GM12878 (cell line): ENCODE measurements at regions not wholly inside any gene's neighbourhood (a gene's known extent, or its start where the extent isn't known, plus 50 kb on each side); places are given as distances from the start of the nearest gene placed in this dataset.

Source experiments
- POLR2A ChIP-seq: IDR thresholded peaks from 2 replicates; pipeline ENCODE4 v1.6.1; 2011; ENCODE audit warnings: low read depth, mild to moderate bottlenecking, low read length
- TARDBP ChIP-seq: IDR thresholded peaks from 2 replicates; pipeline ENCODE4 v1.6.1; 2016; ENCODE audit warnings: borderline replicate concordance
- TF ChIP-seq, protein P1 (sequence below), 3 experiments: IDR thresholded peaks in 2 of 3; conservative IDR thresholded peaks in 1 of 3; 2 replicates each; pipeline ENCODE4 v1.5.1; 2011; ENCODE audit warnings: low read depth in 3 of 3, low read length in 3 of 3, mild to moderate bottlenecking in 3 of 3, control low read depth in 2 of 3, moderate library complexity in 2 of 3, inconsistent platforms in 1 of 3, mixed read lengths in 1 of 3; ENCODE audit not compliant: control insufficient read depth in 2 of 3, insufficient read depth in 1 of 3; ENCODE audit errors: extremely low read depth in 1 of 3

DNA sequence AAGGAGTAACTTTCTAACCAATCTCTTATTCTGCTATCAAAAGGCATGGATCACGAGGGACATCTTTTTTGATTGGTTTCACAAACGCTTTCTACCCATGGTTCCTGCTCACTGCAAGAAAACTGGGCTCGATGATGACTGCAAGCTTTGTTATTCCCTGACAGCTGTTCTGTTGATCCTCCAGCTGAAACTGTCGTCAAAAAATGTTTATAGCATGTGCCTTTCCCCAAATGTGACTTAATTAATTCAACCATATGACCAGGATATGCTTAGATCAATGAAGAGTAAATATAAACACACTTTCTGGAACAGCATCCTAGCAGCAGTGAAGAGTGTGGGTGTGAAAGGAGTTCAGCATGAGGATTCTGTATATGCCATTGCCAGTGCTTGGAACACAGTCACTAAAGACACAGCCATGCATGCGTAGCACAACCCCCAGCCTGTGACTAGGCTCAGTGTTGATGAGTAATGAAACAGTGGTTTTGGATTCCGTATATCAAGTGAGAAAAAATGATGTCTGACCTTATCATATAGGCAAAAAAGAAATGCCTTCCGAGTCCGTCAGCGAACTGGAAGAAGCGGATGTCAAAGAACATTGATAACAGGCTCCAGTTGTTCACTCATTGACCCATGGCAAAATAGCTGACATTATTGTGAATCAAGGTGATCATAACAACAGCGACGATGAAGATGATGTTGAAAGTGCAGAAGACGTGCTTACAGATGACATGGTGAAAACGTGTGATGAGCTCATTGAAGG lies 347.4 kb downstream of the FGF9 start:
- TF ChIP-seq POLR2A (no peak), TARDBP (no peak)
- TF ChIP-seq, protein P1, sequence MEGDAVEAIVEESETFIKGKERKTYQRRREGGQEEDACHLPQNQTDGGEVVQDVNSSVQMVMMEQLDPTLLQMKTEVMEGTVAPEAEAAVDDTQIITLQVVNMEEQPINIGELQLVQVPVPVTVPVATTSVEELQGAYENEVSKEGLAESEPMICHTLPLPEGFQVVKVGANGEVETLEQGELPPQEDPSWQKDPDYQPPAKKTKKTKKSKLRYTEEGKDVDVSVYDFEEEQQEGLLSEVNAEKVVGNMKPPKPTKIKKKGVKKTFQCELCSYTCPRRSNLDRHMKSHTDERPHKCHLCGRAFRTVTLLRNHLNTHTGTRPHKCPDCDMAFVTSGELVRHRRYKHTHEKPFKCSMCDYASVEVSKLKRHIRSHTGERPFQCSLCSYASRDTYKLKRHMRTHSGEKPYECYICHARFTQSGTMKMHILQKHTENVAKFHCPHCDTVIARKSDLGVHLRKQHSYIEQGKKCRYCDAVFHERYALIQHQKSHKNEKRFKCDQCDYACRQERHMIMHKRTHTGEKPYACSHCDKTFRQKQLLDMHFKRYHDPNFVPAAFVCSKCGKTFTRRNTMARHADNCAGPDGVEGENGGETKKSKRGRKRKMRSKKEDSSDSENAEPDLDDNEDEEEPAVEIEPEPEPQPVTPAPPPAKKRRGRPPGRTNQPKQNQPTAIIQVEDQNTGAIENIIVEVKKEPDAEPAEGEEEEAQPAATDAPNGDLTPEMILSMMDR (IDR thresholded peaks at IDR 0.05 in 2 of 3, conservative IDR thresholded peaks at IDR 0.05 in 1 of 3; ENCODE audit: control insufficient read depth in 2 of 3, extremely low read depth in 1 of 3, insufficient read depth in 1 of 3, low read depth in 3 of 3, low read length in 3 of 3), result no peak
